DND-41 (cell line): ENCODE measurements at regions not wholly inside any gene's neighbourhood (a gene's known extent, or its start where the extent isn't known, plus 50 kb on each side); places are given as distances from the start of the nearest gene placed in this dataset.

ENCODE experiments used
- EZH2 ChIP-seq: IDR thresholded peaks from 3 replicates; pipeline ENCODE4 v1.6.1; 2012; ENCODE audit warnings: borderline replicate concordance, low read depth, mild to moderate bottlenecking, moderate library complexity, low read length, inconsistent platforms; ENCODE audit not compliant: severe bottlenecking
- TF ChIP-seq, protein P1 (sequence below): IDR thresholded peaks from 2 replicates; pipeline ENCODE4 v1.5.1; 2012; ENCODE audit warnings: borderline replicate concordance, low read length, moderate library complexity, mild to moderate bottlenecking; ENCODE audit not compliant: poor library complexity, severe bottlenecking; ENCODE audit errors: extremely low read depth

DNA sequence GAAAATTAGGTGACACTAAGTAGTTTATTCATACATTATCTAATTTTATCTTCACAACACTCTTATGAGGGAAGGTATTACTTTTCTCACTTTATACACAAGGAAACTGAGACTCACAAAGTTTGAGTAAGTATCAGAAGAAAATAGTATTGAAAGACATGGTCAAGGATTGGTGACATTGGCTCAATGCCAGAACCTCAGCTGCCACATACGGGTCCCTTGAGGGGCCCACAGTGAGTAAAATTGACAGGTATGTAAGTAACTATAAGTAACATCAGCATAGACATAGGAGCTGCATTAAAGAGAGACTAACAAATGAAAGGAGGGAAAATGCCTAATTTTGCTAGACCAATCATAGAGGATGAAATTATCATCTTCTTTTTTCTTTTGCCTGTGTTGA lies 134.1 kb downstream of the COX18 start:
- TF ChIP-seq, protein P1, sequence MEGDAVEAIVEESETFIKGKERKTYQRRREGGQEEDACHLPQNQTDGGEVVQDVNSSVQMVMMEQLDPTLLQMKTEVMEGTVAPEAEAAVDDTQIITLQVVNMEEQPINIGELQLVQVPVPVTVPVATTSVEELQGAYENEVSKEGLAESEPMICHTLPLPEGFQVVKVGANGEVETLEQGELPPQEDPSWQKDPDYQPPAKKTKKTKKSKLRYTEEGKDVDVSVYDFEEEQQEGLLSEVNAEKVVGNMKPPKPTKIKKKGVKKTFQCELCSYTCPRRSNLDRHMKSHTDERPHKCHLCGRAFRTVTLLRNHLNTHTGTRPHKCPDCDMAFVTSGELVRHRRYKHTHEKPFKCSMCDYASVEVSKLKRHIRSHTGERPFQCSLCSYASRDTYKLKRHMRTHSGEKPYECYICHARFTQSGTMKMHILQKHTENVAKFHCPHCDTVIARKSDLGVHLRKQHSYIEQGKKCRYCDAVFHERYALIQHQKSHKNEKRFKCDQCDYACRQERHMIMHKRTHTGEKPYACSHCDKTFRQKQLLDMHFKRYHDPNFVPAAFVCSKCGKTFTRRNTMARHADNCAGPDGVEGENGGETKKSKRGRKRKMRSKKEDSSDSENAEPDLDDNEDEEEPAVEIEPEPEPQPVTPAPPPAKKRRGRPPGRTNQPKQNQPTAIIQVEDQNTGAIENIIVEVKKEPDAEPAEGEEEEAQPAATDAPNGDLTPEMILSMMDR, result no peak
- no peak for TF ChIP-seq EZH2
